K562 (cell line): ENCODE measurements at regions not wholly inside any gene's neighbourhood (a gene's known extent, or its start where the extent isn't known, plus 50 kb on each side); places are given as distances from the start of the nearest gene placed in this dataset.

Experiments used
- ATAC-seq: fragments of 200-7000 bp; cut with Tn5 transposase; 3 replicates; pipeline ENCODE4 v1.9.1; 2020; ENCODE audit warnings: moderate library complexity
- BruUV-seq: library from RNA; stranded (reverse); fragments of 400-500 nt; replicated peaks from 2 replicates; lab custom pipeline; 2021; lab: Mats Ljungman, UMichigan
- CTCF ChIA-PET: fragments of 300-600 bp; formaldehyde crosslinking; extraction: SDS; loops from one replicate; lab custom pipeline; 2021; ENCODE audit warnings: low intra/inter-chr PET ratio; lab: Yijun Ruan, JAX
- POLR2A ChIA-PET: fragments of 300-600, 350-650 bp; sonication (Branson Sonifier 250); formaldehyde crosslinking; extraction: SDS; loops from one replicate; lab custom pipeline; 2021; ENCODE audit warnings: antibody characterized with exemption, inconsistent platforms; lab: Yijun Ruan, JAX
- DNase-seq, 4 experiments: peaks; one replicate each; pipeline versions ENCODE4 v3.0.0 to v3.0.0-alpha.2; 2011 to 2018; ENCODE audit warnings: low spot score in 3 of 4, mixed read lengths in 3 of 4; ENCODE audit errors: extremely low read depth in 1 of 4
- FAIRE-seq: peaks from 2 replicates; lab custom pipeline; 2011; peaks lifted over from hg19 to GRCh38; lab: Jason Lieb, UNC
- H2AFZ ChIP-seq: 2 replicates; pipeline ENCODE4 v1.6.0; 2011; ENCODE audit warnings: low read depth, low read length, control low read depth, inconsistent platforms
- H3K27ac ChIP-seq: fragments of 200-600 bp; 3 replicates; pipeline ENCODE4 v1.8.0; 2011; ENCODE audit warnings: low read depth, mild to moderate bottlenecking, control low read depth, inconsistent platforms, low read length, moderate library complexity, mixed read lengths; ENCODE audit errors: extremely low read depth
- H3K27me3 ChIP-seq, 2 experiments: fragments of 300-600 bp in 1 of 2; 2 replicates in 1 of 2; 3 replicates in 1 of 2; pipeline versions ENCODE4 v1.6.0 to v1.8.0; 2011; ENCODE audit warnings: inconsistent platforms in 2 of 2, low read length in 2 of 2, mild to moderate bottlenecking in 1 of 2, mixed read lengths in 1 of 2, moderate library complexity in 1 of 2; ENCODE audit not compliant: control insufficient read depth in 2 of 2, insufficient read depth in 2 of 2
- H3K36me3 ChIP-seq: fragments of 300-600 bp; 3 replicates; pipeline ENCODE4 v1.8.0; 2011; ENCODE audit warnings: mild to moderate bottlenecking, low read length, inconsistent platforms; ENCODE audit not compliant: control insufficient read depth, insufficient read depth
- H3K4me1 ChIP-seq, 2 experiments: fragments of 200-600 bp in 1 of 2; replicated peaks in 1 of 2; 2 replicates in 1 of 2; 3 replicates in 1 of 2; pipeline versions ENCODE4 v1.5.1 to v1.8.0; 2011; ENCODE audit warnings: inconsistent platforms in 2 of 2, low read length in 2 of 2, mild to moderate bottlenecking in 1 of 2, mixed read lengths in 1 of 2, moderate library complexity in 1 of 2; ENCODE audit not compliant: control insufficient read depth in 2 of 2, insufficient read depth in 2 of 2
- H3K4me2 ChIP-seq: 2 replicates; pipeline ENCODE4 v1.6.1; 2011; ENCODE audit warnings: low read length, control low read depth, inconsistent platforms, mixed read lengths; ENCODE audit not compliant: insufficient read depth
- H3K4me3 ChIP-seq: fragments of 200-600 bp; sonication (generic), shearing (Covaris generic); 2 replicates; pipeline ENCODE4 v1.5.1; 2016; ENCODE audit warnings: control low read depth, inconsistent platforms
- H3K79me2 ChIP-seq: fragments of 200-600 bp; 3 replicates; pipeline ENCODE4 v1.8.0; 2011; ENCODE audit warnings: low read length, inconsistent platforms; ENCODE audit not compliant: control insufficient read depth, insufficient read depth
- H3K9ac ChIP-seq, 2 experiments: 2 replicates each; pipeline versions ENCODE4 v1.6.0 to v1.6.1; 2011; ENCODE audit warnings: low read depth in 2 of 2, low read length in 2 of 2, control low read depth in 1 of 2, inconsistent platforms in 1 of 2, mild to moderate bottlenecking in 1 of 2, mixed read lengths in 1 of 2; ENCODE audit not compliant: insufficient read depth in 1 of 2
- H3K9me1 ChIP-seq: one replicate; pipeline ENCODE4 v1.6.0; 2011; ENCODE audit warnings: inconsistent platforms, mild to moderate bottlenecking, low read length, moderate library complexity; ENCODE audit not compliant: control insufficient read depth, insufficient read depth
- H3K9me3 ChIP-seq: replicated peaks from 2 replicates; pipeline ENCODE4 v1.5.1; 2011; ENCODE audit warnings: low read depth, low read length, inconsistent platforms; ENCODE audit not compliant: control insufficient read depth, insufficient read depth
- H4K20me1 ChIP-seq: replicated peaks from 2 replicates; pipeline ENCODE4 v1.6.1; 2011; ENCODE audit warnings: low read length, inconsistent platforms, mixed read lengths; ENCODE audit not compliant: control insufficient read depth, insufficient read depth
- CREM ChIP-seq: IDR thresholded peaks from 2 replicates; pipeline ENCODE4 v1.6.1; 2014; ENCODE audit warnings: antibody characterized with exemption, low read depth
- E2F4 ChIP-seq: sonication (generic); formaldehyde crosslinking; IDR thresholded peaks from 2 replicates; pipeline ENCODE4 v1.8.0; 2022; ENCODE audit warnings: mild to moderate bottlenecking, low read depth, missing genetic modification reagents
- MTA1 ChIP-seq: fragments of 450-650 bp; IDR thresholded peaks from 2 replicates; pipeline ENCODE4 v1.6.1; 2017; ENCODE audit warnings: borderline replicate concordance
- MYC ChIP-seq, 2 experiments: fragments of 250-450 bp in 1 of 2; sonication (Bioruptor Pico) in 1 of 2; IDR thresholded peaks; 2 replicates each; pipeline versions ENCODE4 v1.5.1 to v1.6.1; 2012 to 2021; ENCODE audit warnings: low read depth in 2 of 2, borderline replicate concordance in 1 of 2, improper control_type of control experiment in 1 of 2, low read length in 1 of 2, mild to moderate bottlenecking in 1 of 2, moderate library complexity in 1 of 2
- PCBP1 ChIP-seq: fragments of 200-400 bp; formaldehyde crosslinking; IDR thresholded peaks from 2 replicates; pipeline ENCODE4 v1.6.1; 2018; ENCODE audit warnings: mild to moderate bottlenecking, low read depth, low read length; ENCODE audit not compliant: poor library complexity, severe bottlenecking
- POLR2G ChIP-seq: fragments of 200-400 bp; formaldehyde crosslinking; IDR thresholded peaks from 2 replicates; pipeline ENCODE4 v1.6.1; 2017; ENCODE audit warnings: low read depth, mild to moderate bottlenecking, antibody characterized with exemption, low read length, moderate library complexity
- PTBP1 ChIP-seq: fragments of 200-400 bp; formaldehyde crosslinking; IDR thresholded peaks from 2 replicates; pipeline ENCODE4 v1.6.1; 2017; ENCODE audit warnings: low read depth, low read length
- STAT5B ChIP-seq: fragments of 250-450 bp; sonication (Bioruptor Pico); IDR thresholded peaks from 2 replicates; pipeline ENCODE4 v1.8.0; 2021; ENCODE audit warnings: mild to moderate bottlenecking, inconsistent platforms
- TAF9B ChIP-seq: fragments of 450-650 bp; IDR thresholded peaks from 2 replicates; pipeline ENCODE4 v1.6.1; 2018; ENCODE audit warnings: mild to moderate bottlenecking; ENCODE audit not compliant: partially characterized antibody
- TAL1 ChIP-seq: fragments of 450-650 bp; IDR thresholded peaks from 2 replicates; pipeline ENCODE4 v1.6.1; 2016; ENCODE audit warnings: mild to moderate bottlenecking
- YBX1 ChIP-seq: fragments of 450-650 bp; IDR thresholded peaks from 2 replicates; pipeline ENCODE4 v1.7.1; 2016; ENCODE audit warnings: mild to moderate bottlenecking
- ZNF134 ChIP-seq: fragments of 250-450 bp; sonication (Bioruptor Pico); conservative IDR thresholded peaks from 2 replicates; pipeline ENCODE4 v1.4.0; 2020
- ZNF668 ChIP-seq: fragments of 250-450 bp; sonication (Bioruptor Pico); IDR thresholded peaks from 2 replicates; pipeline ENCODE4 v1.8.0; 2022; ENCODE audit warnings: mild to moderate bottlenecking, inconsistent platforms
- ZSCAN32 ChIP-seq: fragments of 450-650 bp; formaldehyde crosslinking; IDR thresholded peaks from 2 replicates; pipeline ENCODE4 v1.4.0; 2020; ENCODE audit warnings: mild to moderate bottlenecking, moderate library complexity
- WGBS: fragments of 100-300 bp; shearing (Covaris generic); methylation state at CpG from one replicate; pipeline ENCODE4 v1.1.6; 2016; ENCODE audit warnings: low coverage, mixed read lengths; ENCODE audit not compliant: insufficient coverage; ENCODE audit errors: missing lambda C conversion rate; 5-methylcytosine and 5-hydroxymethylcytosine counted together
- in situ Hi-C: fragments of 300-500 bp; cut with MboI; formaldehyde crosslinking; loops from 4 replicates; pipeline ENCODE4 v1.15.0; 2018; ENCODE audit warnings: inconsistent platforms, mixed read lengths
- intact Hi-C: fragments of 100-400 bp; cut with micrococcal nuclease; formaldehyde crosslinking; loops from 2 replicates; pipeline ENCODE4 v1.14.2; 2022
- TF ChIP-seq, protein P1 (sequence below): fragments of 250-450 bp; sonication (Bioruptor Pico); IDR thresholded peaks from 2 replicates; pipeline ENCODE4 v1.5.0; 2022; ENCODE audit warnings: mild to moderate bottlenecking

DNA sequence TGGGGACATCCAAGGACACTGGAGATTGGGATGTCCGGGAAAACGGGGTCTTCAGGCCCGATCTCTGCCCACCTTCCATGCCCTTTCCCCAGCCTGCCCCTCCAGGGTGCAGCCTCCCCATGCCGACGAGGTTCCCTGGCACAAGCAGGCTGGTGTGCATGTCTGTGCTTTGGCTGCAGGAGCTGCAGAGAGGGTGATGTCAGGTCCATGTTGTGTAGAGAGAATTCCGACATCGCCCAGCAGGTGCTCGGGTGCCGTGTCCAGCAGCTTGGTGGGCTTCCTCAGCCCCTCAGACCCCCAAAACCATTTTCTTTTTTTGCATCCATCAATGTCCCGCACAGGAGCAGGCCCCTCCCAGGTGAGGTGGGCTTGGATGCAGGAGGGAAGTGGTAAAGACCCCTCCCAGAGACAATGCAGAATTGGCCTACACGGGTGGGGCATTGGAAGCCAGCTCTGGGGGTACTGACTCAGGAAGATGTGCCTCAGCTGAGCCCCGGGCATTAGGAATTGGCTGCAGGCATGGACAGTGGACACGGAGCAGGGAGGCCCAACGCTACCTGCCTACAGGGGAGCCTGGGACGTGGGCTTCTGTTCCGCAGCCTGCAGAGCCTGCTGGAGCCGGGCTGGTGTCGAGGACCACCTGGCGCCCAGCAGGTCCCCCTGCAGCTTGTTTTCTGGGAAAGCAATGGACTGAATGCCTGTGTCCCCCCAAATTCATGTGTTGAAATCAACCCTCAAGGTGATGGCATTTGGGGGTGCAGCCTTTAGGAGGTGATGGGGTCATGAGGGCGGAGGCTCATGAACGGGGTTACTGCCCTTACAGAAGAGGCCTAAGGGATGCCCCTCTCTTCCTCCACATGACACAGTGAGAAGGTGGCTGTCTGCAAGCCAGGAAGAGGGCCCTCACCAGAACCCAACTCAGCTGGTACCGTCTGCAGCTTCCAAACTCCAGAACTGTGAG lies 97.5 kb downstream of the METRNL start:
- Histone ChIP-seq H3K4me1 (peaks cover 0 to 16% of the 10 kb centered on the region in 2 experiments; a peak in 1 of 5 replicates), H3K9me1 (no peaks in the 10 kb centered on the region), H4K20me1 (0 out of 2 replicates have a peak, but pooled peaks cover 6% of the 10 kb centered on the region), H2AFZ (no peak overlapping the region), H3K4me3 (no peak overlapping the region), H3K9me3 (no peaks in the 10 kb centered on the region), H3K27me3 (peaks cover 48 to 83% of the 10 kb centered on the region in 2 experiments; a peak in 4 of 5 replicates), H3K79me2 (no peaks in the 10 kb centered on the region), H3K4me2 (no peak overlapping the region), H3K27ac (no peak overlapping the region), H3K36me3 (no peaks in the 10 kb centered on the region), H3K9ac (no peak overlapping the region)
- in situ Hi-C loops: no loop called here
- WGBS: 15% methylated on average over 16 of the region's 22 CpGs
- intact Hi-C loops: no loop called here
- ChIA-PET POLR2A (no interaction called here), CTCF (interaction anchor here (0.6 kb wide), 1 partner anchor 22 kb away, joined by 6 read pairs; no protein-coding TSS in a partner anchor)
- no peak for FAIRE-seq
- DNase-seq: no peak
- BruUV-seq: no TSS peak
- no peak for ATAC-seq
- TF ChIP-seq YBX1: no peak
- TF ChIP-seq, protein P1, sequence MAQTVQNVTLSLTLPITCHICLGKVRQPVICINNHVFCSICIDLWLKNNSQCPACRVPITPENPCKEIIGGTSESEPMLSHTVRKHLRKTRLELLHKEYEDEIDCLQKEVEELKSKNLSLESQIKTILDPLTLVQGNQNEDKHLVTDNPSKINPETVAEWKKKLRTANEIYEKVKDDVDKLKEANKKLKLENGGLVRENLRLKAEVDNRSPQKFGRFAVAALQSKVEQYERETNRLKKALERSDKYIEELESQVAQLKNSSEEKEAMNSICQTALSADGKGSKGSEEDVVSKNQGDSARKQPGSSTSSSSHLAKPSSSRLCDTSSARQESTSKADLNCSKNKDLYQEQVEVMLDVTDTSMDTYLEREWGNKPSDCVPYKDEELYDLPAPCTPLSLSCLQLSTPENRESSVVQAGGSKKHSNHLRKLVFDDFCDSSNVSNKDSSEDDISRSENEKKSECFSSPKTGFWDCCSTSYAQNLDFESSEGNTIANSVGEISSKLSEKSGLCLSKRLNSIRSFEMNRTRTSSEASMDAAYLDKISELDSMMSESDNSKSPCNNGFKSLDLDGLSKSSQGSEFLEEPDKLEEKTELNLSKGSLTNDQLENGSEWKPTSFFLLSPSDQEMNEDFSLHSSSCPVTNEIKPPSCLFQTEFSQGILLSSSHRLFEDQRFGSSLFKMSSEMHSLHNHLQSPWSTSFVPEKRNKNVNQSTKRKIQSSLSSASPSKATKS (CRISPR knock-in tag): no peak
- TF ChIP-seq MTA1: no peak
- no peak for TF ChIP-seq POLR2G
- TF ChIP-seq TAL1: no peak
- TF ChIP-seq ZSCAN32 (CRISPR knock-in tag): no peak
- no peak for TF ChIP-seq MYC (IDR thresholded peaks at IDR 0.05; ENCODE audit: low read depth, low read length)
- TF ChIP-seq MYC (CRISPR knock-in tag; IDR thresholded peaks at IDR 0.05; ENCODE audit: borderline replicate concordance, low read depth): no peak
- no peak for TF ChIP-seq ZNF668 (CRISPR knock-in tag)
- TF ChIP-seq E2F4 (CRISPR knock-in tag): no peak
- TF ChIP-seq PTBP1: no peak
- TF ChIP-seq STAT5B (CRISPR knock-in tag): no peak
- no peak for TF ChIP-seq ZNF134 (CRISPR knock-in tag)
- no peak for TF ChIP-seq PCBP1
- TF ChIP-seq TAF9B: no peak
- TF ChIP-seq CREM: no peak
